ENCODE measurements at regions not wholly inside any gene's neighbourhood (a gene's known extent, or its start where the extent isn't known, plus 50 kb on each side); places are given as distances from the start of the nearest gene placed in this dataset.

- TF ChIP-seq CTCF (IDR thresholded peaks at IDR 0.05), result no peak
- no peak for TF ChIP-seq EZH2 (IDR thresholded peaks at IDR 0.05)
Observed at GRCh38 chr2:464562-465309, 176.8 kb upstream of the ALKAL2 start.
